ENCODE measurements at regions not wholly inside any gene's neighbourhood (a gene's known extent, or its start where the extent isn't known, plus 50 kb on each side); places are given as distances from the start of the nearest gene placed in this dataset.

GRCh38 chr2:20136149-20136548 is 84.7 kb upstream of the LAPTM4A start:
- Histone ChIP-seq H3K4me3 (no peak overlapping the region), H3K9me3 (no peaks in the 10 kb centered on the region), H3K27me3 (no peaks in the 10 kb centered on the region), H3K4me1 (peaks cover 0 to 8% (median 3%) of the 10 kb centered on the region in 4 donors), H3K27ac (no peak overlapping the region), H3K36me3 (no peaks in the 10 kb centered on the region)
- no peak for TF ChIP-seq POLR2A (IDR thresholded peaks at IDR 0.05)
- TF ChIP-seq, protein P1, sequence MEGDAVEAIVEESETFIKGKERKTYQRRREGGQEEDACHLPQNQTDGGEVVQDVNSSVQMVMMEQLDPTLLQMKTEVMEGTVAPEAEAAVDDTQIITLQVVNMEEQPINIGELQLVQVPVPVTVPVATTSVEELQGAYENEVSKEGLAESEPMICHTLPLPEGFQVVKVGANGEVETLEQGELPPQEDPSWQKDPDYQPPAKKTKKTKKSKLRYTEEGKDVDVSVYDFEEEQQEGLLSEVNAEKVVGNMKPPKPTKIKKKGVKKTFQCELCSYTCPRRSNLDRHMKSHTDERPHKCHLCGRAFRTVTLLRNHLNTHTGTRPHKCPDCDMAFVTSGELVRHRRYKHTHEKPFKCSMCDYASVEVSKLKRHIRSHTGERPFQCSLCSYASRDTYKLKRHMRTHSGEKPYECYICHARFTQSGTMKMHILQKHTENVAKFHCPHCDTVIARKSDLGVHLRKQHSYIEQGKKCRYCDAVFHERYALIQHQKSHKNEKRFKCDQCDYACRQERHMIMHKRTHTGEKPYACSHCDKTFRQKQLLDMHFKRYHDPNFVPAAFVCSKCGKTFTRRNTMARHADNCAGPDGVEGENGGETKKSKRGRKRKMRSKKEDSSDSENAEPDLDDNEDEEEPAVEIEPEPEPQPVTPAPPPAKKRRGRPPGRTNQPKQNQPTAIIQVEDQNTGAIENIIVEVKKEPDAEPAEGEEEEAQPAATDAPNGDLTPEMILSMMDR (IDR thresholded peaks at IDR 0.05) = no peak
- ATAC-seq = no peak
- no peak for DNase-seq
- WGBS (ENCODE audit: insufficient coverage, low coverage, low lambda C conversion rate, missing lambda C conversion rate) = 48% methylated on average over 2 of the region's 12 CpGs
- intact Hi-C loops (cut with DNase I) = loop anchor here in 1 of 2 donors (10.0 kb wide), 1 partner anchor 49 kb away; no protein-coding TSS in a partner anchor

- Histone ChIP-seq H3K27ac (no peak overlapping the region), H3K9me3 (no peaks in the 10 kb centered on the region), H3K4me1 (peaks cover 0 to 13% (median 5%) of the 10 kb centered on the region in 4 donors), H3K4me3 (no peak overlapping the region), H3K27me3 (no peaks in the 10 kb centered on the region), H3K36me3 (no peaks in the 10 kb centered on the region)
- intact Hi-C loops (cut with DNase I) = loop anchor here in 1 of 2 donors (10.0 kb wide), 1 partner anchor 49 kb away; no protein-coding TSS in a partner anchor
- 19% methylated on average over 8 of the region's 10 CpGs for WGBS (ENCODE audit: insufficient coverage, low coverage, low lambda C conversion rate, missing lambda C conversion rate)
- DNase-seq (peak; percentile 81 to 83 (median 82)), ATAC-seq (peak; percentile 91 to 96 (median 92))
- TF ChIP-seq, protein P1 (IDR thresholded peaks at IDR 0.05) = peak; percentile 72 to 91 (median 87)
- no peak for TF ChIP-seq POLR2A (IDR thresholded peaks at IDR 0.05)
These were observed 84.2 kb upstream of the LAPTM4A start for GRCh38 chr2:20135631-20136050.

DNA sequence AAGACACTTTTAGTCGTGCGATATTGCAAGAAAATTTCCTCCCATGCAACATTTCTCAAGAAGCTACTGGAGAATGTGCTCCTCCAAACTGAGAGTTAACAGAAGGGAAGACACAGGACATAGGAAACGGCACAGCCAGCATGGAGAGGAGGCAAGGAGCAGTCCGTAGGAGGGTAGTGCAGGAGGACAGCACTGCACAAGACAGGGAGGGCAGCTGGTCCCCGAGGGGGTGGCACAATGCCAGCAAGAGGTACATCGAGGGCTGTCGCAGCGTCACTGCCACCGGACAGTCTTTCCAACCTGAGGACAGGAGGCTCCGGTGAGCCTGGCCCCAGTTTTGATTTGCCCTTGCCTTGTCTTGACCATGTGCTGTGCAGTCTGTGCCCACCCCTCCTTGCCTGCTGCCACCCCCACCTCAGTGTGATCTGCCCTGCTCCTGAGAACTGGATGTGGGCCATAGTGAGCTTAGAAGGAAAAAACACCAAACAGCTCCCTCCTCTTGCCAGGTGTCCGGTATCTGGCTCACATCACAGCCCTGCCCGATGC is 81.6 kb upstream of the LAPTM4A start:
- no peaks in the 10 kb centered on the region for H3K36me3 ChIP-seq
- H3K4me1 ChIP-seq = peaks cover 0 to 34% (median 15%) of the 10 kb centered on the region in 4 donors
- no peak overlapping the region for H3K27ac ChIP-seq
- ATAC-seq = no peak
- no peaks in the 10 kb centered on the region for H3K27me3 ChIP-seq
- intact Hi-C loops (cut with DNase I) = loop anchor here in 1 of 2 donors (10.0 kb wide), 1 partner anchor 52 kb away; no protein-coding TSS in a partner anchor
- DNase-seq = no peak
- TF ChIP-seq, protein P1 (IDR thresholded peaks at IDR 0.05) = no peak
- no peak for TF ChIP-seq POLR2A (IDR thresholded peaks at IDR 0.05)
- WGBS (ENCODE audit: insufficient coverage, low coverage, low lambda C conversion rate, missing lambda C conversion rate) = 92% methylated on average over 4 of the region's 12 CpGs
- no peaks in the 10 kb centered on the region for H3K9me3 ChIP-seq
- no peak overlapping the region for H3K4me3 ChIP-seq

GRCh38 chr2:20130821-20131645 is 79.6 kb upstream of the LAPTM4A start:
- Histone ChIP-seq H3K9me3 (no peaks in the 10 kb centered on the region), H3K27ac (peak overlapping the region; percentile 63 to 81 (median 70)), H3K27me3 (no peaks in the 10 kb centered on the region), H3K36me3 (no peaks in the 10 kb centered on the region), H3K4me1 (peaks cover 0 to 32% (median 15%) of the 10 kb centered on the region in 4 donors), H3K4me3 (no peak overlapping the region)
- TF ChIP-seq, protein P1 (IDR thresholded peaks at IDR 0.05) = no peak
- no peak for TF ChIP-seq POLR2A (IDR thresholded peaks at IDR 0.05)
- WGBS (ENCODE audit: insufficient coverage, low coverage, low lambda C conversion rate, missing lambda C conversion rate) = 75% methylated on average over 8 of the region's 11 CpGs
- ATAC-seq (peak in 1 of 4 donors; percentile 12), DNase-seq (no peak)
- intact Hi-C loops (cut with DNase I) = loop anchor here in 1 of 2 donors (10.0 kb wide), 1 partner anchor 54 kb away; no protein-coding TSS in a partner anchor
